Upper lobe of left lung (tissue), 6 donors: ENCODE measurements at regions not wholly inside any gene's neighbourhood (a gene's known extent, or its start where the extent isn't known, plus 50 kb on each side); places are given as distances from the start of the nearest gene placed in this dataset.
"Not testable (repeated sequence)": the region's sequence is repeated elsewhere in the genome, so short reads cannot be mapped to it uniquely, and the experiment has no call there.

Experiments
- ATAC-seq, 2 donors: fragments of 200-7000 bp; cut with Tn5 transposase; one replicate each; pipeline ENCODE4 v1.9.1; 2022; ENCODE audit warnings: mild to moderate bottlenecking in 2 of 2, moderate library complexity in 2 of 2; ENCODE audit not compliant: low FRiP score in 2 of 2
- DNase-seq, 2 donors: peaks; one replicate each; pipeline ENCODE4 v3.0.0-alpha.2; 2019 to 2020
- H3K27ac ChIP-seq, 4 donors: fragments of 200-600 bp; sonication (generic); one replicate each; pipeline ENCODE4 v1.5.1; 2016 to 2019
- H3K27me3 ChIP-seq, 4 donors: fragments of 200-600 bp; sonication (generic); one replicate each; pipeline ENCODE4 v1.5.1; 2017 to 2019
- H3K36me3 ChIP-seq, 4 donors: fragments of 200-600 bp; sonication (generic); one replicate each; pipeline ENCODE4 v1.5.1; 2016 to 2019
- H3K4me1 ChIP-seq, 4 donors: fragments of 200-600 bp; sonication (generic); one replicate each; pipeline ENCODE4 v1.5.1; 2018 to 2019
- H3K4me3 ChIP-seq, 4 donors: fragments of 200-600 bp; sonication (generic); one replicate each; pipeline ENCODE4 v1.5.1; 2017 to 2019; ENCODE audit warnings: mild to moderate bottlenecking in 2 of 4, moderate library complexity in 1 of 4
- H3K9me3 ChIP-seq, 4 donors: fragments of 200-600 bp; sonication (generic); one replicate each; pipeline ENCODE4 v1.5.1; 2018 to 2019
- CTCF ChIP-seq, 6 experiments: fragments of 450-650 bp in 4 of 6; fragments of 200-600 bp in 2 of 6; sonication (generic) in 2 of 6; IDR thresholded peaks; one replicate each; pipeline ENCODE4 v1.5.1; 2016 to 2019; ENCODE audit warnings: antibody characterized with exemption in 6 of 6
- EP300 ChIP-seq, 4 donors: sonication (generic); formaldehyde crosslinking; IDR thresholded peaks; one replicate each; pipeline ENCODE4 v1.5.1; 2017; ENCODE audit warnings: antibody characterized with exemption in 4 of 4, control low read depth in 2 of 4
- POLR2A ChIP-seq, 4 donors: fragments of 450-650 bp; IDR thresholded peaks; one replicate each; pipeline ENCODE4 v1.5.1; 2016 to 2017; ENCODE audit warnings: antibody characterized with exemption in 4 of 4, mild to moderate bottlenecking in 2 of 4
- POLR2AphosphoS5 ChIP-seq, 2 donors: sonication (generic); formaldehyde crosslinking; IDR thresholded peaks; one replicate each; pipeline ENCODE4 v1.5.1; 2017; ENCODE audit warnings: antibody characterized with exemption in 2 of 2
- WGBS, 2 donors: methylation state at CpG; one replicate each; pipeline ENCODE4 v1.1.5; 2017 to 2018; 5-methylcytosine and 5-hydroxymethylcytosine counted together
- donor health status: DM: no; HTN: no; CAD: no; lungs with moderate emphysema.
- donor health status: DM: no; HTN: yes; CAD: no; lungs with severe emphysema.

- Histone ChIP-seq H3K9me3 (no peaks in the 10 kb centered on the region), H3K27ac (no peak overlapping the region), H3K4me1 (peaks cover 0 to 4% (median 1%) of the 10 kb centered on the region in 4 donors), H3K4me3 (no peak overlapping the region), H3K36me3 (no peaks in the 10 kb centered on the region), H3K27me3 (no peaks in the 10 kb centered on the region)
- WGBS, 2 donors, result 26 to 36% methylated on average over 4 of the region's 4 CpGs
- peak in 1 of 2 donors; percentile 75 for ATAC-seq
- TF ChIP-seq EP300 (IDR thresholded peaks at IDR 0.05) (no peak), POLR2A (IDR thresholded peaks at IDR 0.05) (no peak), POLR2AphosphoS5 (IDR thresholded peaks at IDR 0.05) (no peak), CTCF (IDR thresholded peaks at IDR 0.05) (no peak)
- DNase-seq, result no peak
Observed at GRCh38 chr3:73143821-73144237, 82.4 kb downstream of the EBLN2 start.

DNA sequence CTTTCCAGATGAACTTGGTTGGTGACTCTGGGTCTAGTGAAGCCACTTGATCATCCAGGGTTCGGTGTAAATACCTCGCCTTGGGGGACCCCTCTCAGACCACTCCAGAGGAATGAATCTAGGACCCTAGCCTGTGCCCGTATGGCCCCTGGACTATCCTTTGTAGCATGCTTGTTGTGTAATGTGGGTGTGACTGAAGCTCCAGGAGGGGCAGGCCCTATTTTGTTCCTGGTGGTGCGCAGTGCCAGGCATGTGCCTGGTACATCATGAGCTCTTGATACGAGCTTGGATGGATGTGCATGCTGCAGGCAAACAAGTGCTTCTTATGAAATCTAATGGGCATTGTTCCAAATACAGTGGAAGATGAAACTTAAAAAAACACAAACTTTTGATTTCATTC, 82.8 kb downstream of the EBLN2 start:
- Histone ChIP-seq H3K27ac (no peak overlapping the region), H3K9me3 (no peaks in the 10 kb centered on the region), H3K4me3 (no peak overlapping the region), H3K4me1 (peaks cover 0 to 5% (median 1%) of the 10 kb centered on the region in 4 donors), H3K36me3 (no peaks in the 10 kb centered on the region), H3K27me3 (no peaks in the 10 kb centered on the region)
- 72 to 78% methylated on average over 5 of the region's 5 CpGs for WGBS, 2 donors
- no peak for TF ChIP-seq POLR2A (IDR thresholded peaks at IDR 0.05)
- TF ChIP-seq POLR2AphosphoS5 (IDR thresholded peaks at IDR 0.05), result no peak
- no peak for TF ChIP-seq EP300 (IDR thresholded peaks at IDR 0.05)
- TF ChIP-seq CTCF (IDR thresholded peaks at IDR 0.05), result no peak
- no peak for DNase-seq
- ATAC-seq, result peak; percentile 32 to 68

DNA sequence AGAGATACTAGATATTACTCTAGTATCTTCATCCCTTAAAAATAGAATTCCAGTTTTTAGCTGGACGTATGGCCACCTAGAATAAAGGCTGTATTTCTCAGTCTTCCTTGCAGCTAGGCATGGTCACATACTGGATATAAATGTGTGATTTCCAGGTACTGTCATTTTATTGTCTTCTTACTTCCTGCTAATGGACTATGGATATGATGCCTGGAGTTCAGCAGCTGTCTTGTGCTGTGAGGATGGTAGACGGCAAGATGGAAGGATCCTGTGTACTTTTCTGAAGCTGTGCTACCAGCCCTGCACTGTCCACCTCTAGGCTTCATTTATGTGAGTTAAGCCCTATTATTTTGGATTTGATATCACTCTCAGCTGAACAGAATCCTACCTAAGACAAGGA, 83.4 kb downstream of the EBLN2 start:
- Histone ChIP-seq H3K36me3 (no peaks in the 10 kb centered on the region), H3K4me3 (no peak overlapping the region), H3K27me3 (no peaks in the 10 kb centered on the region), H3K4me1 (peaks cover 0 to 5% (median 1%) of the 10 kb centered on the region in 4 donors), H3K27ac (no peak overlapping the region), H3K9me3 (no peaks in the 10 kb centered on the region)
- no peak for TF ChIP-seq CTCF (IDR thresholded peaks at IDR 0.05)
- TF ChIP-seq EP300 (IDR thresholded peaks at IDR 0.05), result no peak
- DNase-seq (no peak), ATAC-seq (no peak)
- WGBS, 2 donors, result 82 to 85% methylated on average over 2 of the region's 2 CpGs

DNA sequence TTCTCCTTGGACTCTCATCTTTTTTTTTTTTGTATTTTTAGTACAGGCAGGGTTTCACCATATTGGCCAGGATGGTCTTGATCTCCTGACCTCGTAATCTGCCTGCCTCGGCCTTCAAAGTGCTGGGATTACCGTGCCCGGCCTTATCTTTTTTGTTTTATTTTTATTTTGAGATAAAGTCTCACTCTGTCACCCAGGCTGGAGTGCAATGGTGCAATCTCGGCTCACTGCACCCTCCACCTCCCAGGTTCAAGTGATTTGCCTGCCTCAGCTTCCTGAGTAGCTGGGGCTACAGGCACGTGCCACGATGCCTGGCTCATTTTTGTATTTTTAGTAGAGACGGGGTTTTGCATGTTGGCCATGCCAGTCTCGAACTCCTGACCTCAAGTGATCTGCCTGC, 86.0 kb downstream of the EBLN2 start:
- 43 to 45% methylated on average over 9 of the region's 9 CpGs for WGBS, 2 donors
- not testable (repeated sequence) for H3K27me3 ChIP-seq, DNase-seq, ATAC-seq, H3K4me1 ChIP-seq, H3K36me3 ChIP-seq, H3K4me3 ChIP-seq, H3K9me3 ChIP-seq, H3K27ac ChIP-seq

GRCh38 chr3:73148206-73148605, 86.7 kb downstream of the EBLN2 start:
- 43 to 50% methylated on average over 2 of the region's 2 CpGs for WGBS, 2 donors
- Histone ChIP-seq H3K9me3 (no peaks in the 10 kb centered on the region), H3K27me3 (no peaks in the 10 kb centered on the region), H3K36me3 (no peaks in the 10 kb centered on the region), H3K27ac (no peak overlapping the region), H3K4me3 (no peak overlapping the region), H3K4me1 (peaks cover 0 to 5% (median 1%) of the 10 kb centered on the region in 4 donors)
- no peak for TF ChIP-seq POLR2AphosphoS5 (IDR thresholded peaks at IDR 0.05)
- TF ChIP-seq EP300 (IDR thresholded peaks at IDR 0.05), result no peak
- no peak for TF ChIP-seq CTCF (IDR thresholded peaks at IDR 0.05)
- TF ChIP-seq POLR2A (IDR thresholded peaks at IDR 0.05), result no peak
- ATAC-seq (no peak), DNase-seq (no peak)
